GM12865 (cell line): ENCODE measurements at regions not wholly inside any gene's neighbourhood (a gene's known extent, or its start where the extent isn't known, plus 50 kb on each side); places are given as distances from the start of the nearest gene placed in this dataset.

Source experiments
- DNase-seq: peaks from one replicate; pipeline ENCODE4 v3.0.0; 2010; ENCODE audit warnings: low read depth
- H3K4me3 ChIP-seq: 2 replicates; pipeline ENCODE4 v1.5.1; 2011; ENCODE audit warnings: mild to moderate bottlenecking, low read depth, low read length, control low read depth
- CTCF ChIP-seq: IDR thresholded peaks from 2 replicates; pipeline ENCODE4 v1.5.1; 2011; ENCODE audit warnings: low read length, control low read depth, low read depth, inconsistent platforms; ENCODE audit not compliant: insufficient read depth; ENCODE audit errors: missing control alignments

GRCh38 chr15:93820566-93820965 is 410.8 kb upstream of the MCTP2 start:
- no peak overlapping the region for H3K4me3 ChIP-seq
- DNase-seq: no peak
- no peak for TF ChIP-seq CTCF

GRCh38 chr15:93819826-93820225 is 411.5 kb upstream of the MCTP2 start:
- H3K4me3 ChIP-seq: no peak overlapping the region
- no peak for DNase-seq
- TF ChIP-seq CTCF: no peak

- no peak for TF ChIP-seq CTCF
- DNase-seq: no peak
- H3K4me3 ChIP-seq: no peak overlapping the region
Observed at GRCh38 chr15:93816815-93817214, 414.5 kb upstream of the MCTP2 start.

GRCh38 chr15:93811305-93811704 is 420.1 kb upstream of the MCTP2 start:
- TF ChIP-seq CTCF: no peak
- no peak overlapping the region for H3K4me3 ChIP-seq
- no peak for DNase-seq

- DNase-seq: no peak
- no peak for TF ChIP-seq CTCF
- H3K4me3 ChIP-seq: no peak overlapping the region
Observed at GRCh38 chr15:93809516-93809915, 421.8 kb upstream of the MCTP2 start.

- TF ChIP-seq CTCF: no peak
- DNase-seq: no peak
- H3K4me3 ChIP-seq: no peak overlapping the region
Observed at GRCh38 chr15:93803421-93804152, 427.8 kb upstream of the MCTP2 start.

GRCh38 chr15:93801206-93801605 is 430.2 kb upstream of the MCTP2 start:
- H3K4me3 ChIP-seq: no peak overlapping the region
- no peak for TF ChIP-seq CTCF
- no peak for DNase-seq
